MCF 10A (cell line): ENCODE measurements at regions not wholly inside any gene's neighbourhood (a gene's known extent, or its start where the extent isn't known, plus 50 kb on each side); places are given as distances from the start of the nearest gene placed in this dataset.

Experiments
- BruUV-seq: library from RNA; stranded (reverse); fragments of 400-500 nt; replicated peaks from 2 replicates; lab custom pipeline; 2021; lab: Mats Ljungman, UMichigan
- CTCF ChIA-PET: fragments of 300-600 bp; sonication (Branson Sonifier 250); formaldehyde crosslinking; extraction: SDS; loops from one replicate; lab custom pipeline; 2021; ENCODE audit warnings: antibody characterized with exemption, inconsistent platforms; lab: Yijun Ruan, JAX
- POLR2A ChIA-PET: fragments of 300-600, 350-650 bp; sonication (Branson Sonifier 250); formaldehyde crosslinking; extraction: SDS; loops from one replicate; lab custom pipeline; 2020; ENCODE audit warnings: antibody characterized with exemption, inconsistent platforms; lab: Yijun Ruan, JAX
- DNase-seq: peaks from one replicate; pipeline ENCODE4 v3.0.0-alpha.2; 2018; ENCODE audit not compliant: unreplicated experiment
- H3K27ac Mint-ChIP-seq: one replicate; pipeline ENCODE4 v1.8.0; 2022; ENCODE audit warnings: mild to moderate bottlenecking, low read depth, mixed read lengths; ENCODE audit not compliant: unreplicated experiment
- H3K27me3 Mint-ChIP-seq: one replicate; pipeline ENCODE4 v1.8.0; 2022; ENCODE audit warnings: mixed read lengths; ENCODE audit not compliant: insufficient read depth, unreplicated experiment
- H3K36me3 Mint-ChIP-seq: one replicate; pipeline ENCODE4 v1.8.0; 2022; ENCODE audit warnings: mild to moderate bottlenecking, moderate library complexity, mixed read lengths; ENCODE audit not compliant: insufficient read depth, unreplicated experiment
- H3K4me1 Mint-ChIP-seq: one replicate; pipeline ENCODE4 v1.8.0; 2022; ENCODE audit warnings: mixed read lengths; ENCODE audit not compliant: insufficient read depth, unreplicated experiment
- H3K4me3 Mint-ChIP-seq: one replicate; pipeline ENCODE4 v1.8.0; 2022; ENCODE audit warnings: mild to moderate bottlenecking, moderate library complexity, mixed read lengths; ENCODE audit not compliant: unreplicated experiment
- H3K9me3 Mint-ChIP-seq: one replicate; pipeline ENCODE4 v1.8.0; 2022; ENCODE audit warnings: mixed read lengths; ENCODE audit not compliant: unreplicated experiment
- intact Hi-C: fragments of 100-400 bp; cut with micrococcal nuclease; formaldehyde crosslinking; loops from 2 replicates; pipeline ENCODE4 v1.14.1; 2022
- TF ChIP-seq, protein P1 (sequence below): fragments of 200-600 bp; IDR thresholded peaks from one replicate; pipeline ENCODE4 v1.8.0; 2022; ENCODE audit warnings: antibody characterized with exemption, mild to moderate bottlenecking; ENCODE audit not compliant: unreplicated experiment

- Mint-ChIP-seq H3K9me3 (no peaks in the 10 kb centered on the region), H3K27ac (peak overlapping the region; percentile 61), H3K27me3 (no peaks in the 10 kb centered on the region), H3K4me1 (peaks cover 10% of the 10 kb centered on the region), H3K4me3 (no peak overlapping the region), H3K36me3 (no peaks in the 10 kb centered on the region)
- intact Hi-C loops = no loop called here
- TF ChIP-seq, protein P1, sequence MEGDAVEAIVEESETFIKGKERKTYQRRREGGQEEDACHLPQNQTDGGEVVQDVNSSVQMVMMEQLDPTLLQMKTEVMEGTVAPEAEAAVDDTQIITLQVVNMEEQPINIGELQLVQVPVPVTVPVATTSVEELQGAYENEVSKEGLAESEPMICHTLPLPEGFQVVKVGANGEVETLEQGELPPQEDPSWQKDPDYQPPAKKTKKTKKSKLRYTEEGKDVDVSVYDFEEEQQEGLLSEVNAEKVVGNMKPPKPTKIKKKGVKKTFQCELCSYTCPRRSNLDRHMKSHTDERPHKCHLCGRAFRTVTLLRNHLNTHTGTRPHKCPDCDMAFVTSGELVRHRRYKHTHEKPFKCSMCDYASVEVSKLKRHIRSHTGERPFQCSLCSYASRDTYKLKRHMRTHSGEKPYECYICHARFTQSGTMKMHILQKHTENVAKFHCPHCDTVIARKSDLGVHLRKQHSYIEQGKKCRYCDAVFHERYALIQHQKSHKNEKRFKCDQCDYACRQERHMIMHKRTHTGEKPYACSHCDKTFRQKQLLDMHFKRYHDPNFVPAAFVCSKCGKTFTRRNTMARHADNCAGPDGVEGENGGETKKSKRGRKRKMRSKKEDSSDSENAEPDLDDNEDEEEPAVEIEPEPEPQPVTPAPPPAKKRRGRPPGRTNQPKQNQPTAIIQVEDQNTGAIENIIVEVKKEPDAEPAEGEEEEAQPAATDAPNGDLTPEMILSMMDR = no peak
- CTCF ChIA-PET = interaction anchor here (0.6 kb wide), 2 partner anchors 100 to 512 kb away, joined by 3 read pairs; no protein-coding TSS in a partner anchor
- POLR2A ChIA-PET = no interaction called here
- BruUV-seq = no TSS peak
- DNase-seq = no peak
Measured at GRCh38 chr2:228701506-228701905, 520.0 kb upstream of the SPHKAP start.

DNA sequence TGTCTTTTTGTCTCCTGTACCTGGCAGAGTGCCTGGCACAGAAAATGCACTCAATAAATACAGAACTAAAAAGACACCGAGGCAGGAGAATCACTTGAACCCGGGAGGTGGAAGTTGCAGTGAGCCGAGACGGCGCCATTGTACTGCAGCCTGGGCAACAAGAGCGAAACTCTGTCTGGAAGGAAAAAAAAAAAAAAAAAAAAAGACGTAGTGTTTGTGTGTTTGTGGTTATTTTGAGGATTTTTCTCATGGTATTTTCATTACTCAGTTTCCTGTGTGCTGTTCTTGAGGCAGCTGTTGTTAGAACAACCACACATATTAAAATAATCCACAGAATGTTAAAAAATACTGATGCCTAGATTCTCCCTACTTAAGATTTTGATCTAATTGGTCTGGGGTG lies 519.2 kb upstream of the SPHKAP start:
- H3K27me3 Mint-ChIP-seq = no peaks in the 10 kb centered on the region
- ChIA-PET CTCF (interaction anchor here (0.7 to 1.4 kb wide), 3 partner anchors 19 to 1186 kb away, joined by 3 to 4 read pairs (median 4); no protein-coding TSS in a partner anchor), POLR2A (interaction anchor here (0.6 kb wide), 1 partner anchor 10 kb away, joined by 3 read pairs; no protein-coding TSS in a partner anchor)
- no peak overlapping the region for H3K4me3 Mint-ChIP-seq
- no peaks in the 10 kb centered on the region for H3K36me3 Mint-ChIP-seq
- TF ChIP-seq, protein P1 = no peak
- DNase-seq = peak; percentile 57
- peak overlapping the region; percentile 61 for H3K27ac Mint-ChIP-seq
- no peaks in the 10 kb centered on the region for H3K9me3 Mint-ChIP-seq
- BruUV-seq = no TSS peak
- intact Hi-C loops = no loop called here
- H3K4me1 Mint-ChIP-seq = peaks cover 10% of the 10 kb centered on the region

DNA sequence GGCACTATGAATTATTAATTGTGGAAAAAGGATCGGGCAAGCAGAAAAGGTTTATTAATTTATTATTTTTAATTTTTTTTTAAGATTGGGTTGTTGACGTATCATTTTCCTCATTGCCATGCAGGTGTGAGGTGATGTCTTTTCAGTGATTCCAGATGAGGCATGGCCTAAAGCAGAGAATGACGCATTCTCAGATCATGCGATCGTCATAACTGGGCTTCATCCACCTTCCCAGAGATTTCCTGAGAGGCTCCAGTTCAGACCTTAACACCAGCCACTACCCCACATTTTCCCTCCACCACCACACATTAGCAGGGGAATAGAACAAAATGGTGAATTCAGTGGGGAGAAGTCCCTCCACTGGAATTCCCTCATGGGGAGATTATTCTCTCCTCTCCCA lies 518.4 kb upstream of the SPHKAP start:
- BruUV-seq = no TSS peak
- no peak overlapping the region for H3K4me3 Mint-ChIP-seq

GRCh38 chr2:228699400-228699799 lies 517.9 kb upstream of the SPHKAP start:
- H3K9me3 Mint-ChIP-seq = no peaks in the 10 kb centered on the region
- no peaks in the 10 kb centered on the region for H3K36me3 Mint-ChIP-seq
- no peak overlapping the region for H3K27ac Mint-ChIP-seq
- no TSS peak for BruUV-seq
- ChIA-PET CTCF (interaction anchor here (0.5 to 1.4 kb wide), 3 partner anchors 10 to 1241 kb away, joined by 3 read pairs; no protein-coding TSS in a partner anchor), POLR2A (interaction anchor here (1.3 kb wide), 1 partner anchor 37 kb away, joined by 3 read pairs; no protein-coding TSS in a partner anchor)
- TF ChIP-seq, protein P1 = peak; percentile 51
- peak; percentile 59 for DNase-seq
- no peak overlapping the region for H3K4me3 Mint-ChIP-seq
- intact Hi-C loops = loop anchor here (1.0 to 5.0 kb wide), 5 partner anchors 570 to 1018 kb away; no protein-coding TSS in a partner anchor
- no peaks in the 10 kb centered on the region for H3K27me3 Mint-ChIP-seq
- H3K4me1 Mint-ChIP-seq = peaks cover 10% of the 10 kb centered on the region

More for the DNA sequence above, 518.4 kb upstream of the SPHKAP start:
- POLR2A ChIA-PET = no interaction called here
- Mint-ChIP-seq H3K36me3 (no peaks in the 10 kb centered on the region), H3K9me3 (no peaks in the 10 kb centered on the region), H3K4me1 (peaks cover 10% of the 10 kb centered on the region), H3K27ac (no peak overlapping the region), H3K27me3 (no peaks in the 10 kb centered on the region)
- intact Hi-C loops = loop anchor here (1.0 to 5.0 kb wide), 5 partner anchors 569 to 1017 kb away; no protein-coding TSS in a partner anchor
- peak; percentile 27 for DNase-seq
- TF ChIP-seq, protein P1 = no peak
- CTCF ChIA-PET = interaction anchor here (0.7 to 1.4 kb wide), 2 partner anchors 18 to 1185 kb away, joined by 3 to 4 read pairs; no protein-coding TSS in a partner anchor
